A673 (cell line): ENCODE measurements at regions not wholly inside any gene's neighbourhood (a gene's known extent, or its start where the extent isn't known, plus 50 kb on each side); places are given as distances from the start of the nearest gene placed in this dataset.

Source experiments
- BruUV-seq: library from RNA; stranded (reverse); fragments of 400-500 nt; replicated peaks from 2 replicates; lab custom pipeline; 2021; lab: Mats Ljungman, UMichigan
- CTCF ChIA-PET: fragments of 300-600 bp; sonication (Branson Sonifier 250); formaldehyde crosslinking; loops from one replicate; lab custom pipeline; 2022; ENCODE audit warnings: antibody characterized with exemption; lab: Charles Lee
- POLR2A ChIA-PET: fragments of 300-600 bp; sonication (Branson Sonifier 250); formaldehyde crosslinking; loops from one replicate; lab custom pipeline; 2022; ENCODE audit warnings: antibody characterized with exemption; ENCODE audit not compliant: low non-redundant PET; lab: Charles Lee
- DNase-seq: peaks from one replicate; pipeline ENCODE4 v3.0.0-alpha.2; 2015; ENCODE audit warnings: low spot score
- H3K27ac ChIP-seq: fragments of 200-600 bp; sonication (generic); 2 replicates; pipeline ENCODE4 v1.5.1; 2016; ENCODE audit warnings: mixed run types, low read depth, mild to moderate bottlenecking, mixed read lengths, antibody characterized with exemption, low read length; ENCODE audit not compliant: poor library complexity, severe bottlenecking
- H3K27me3 ChIP-seq: fragments of 200-600 bp; sonication (generic); replicated peaks from 2 replicates; pipeline ENCODE4 v1.6.1; 2017; ENCODE audit warnings: mixed run types, low read depth, mild to moderate bottlenecking, mixed read lengths, antibody characterized with exemption, low read length; ENCODE audit not compliant: insufficient read depth, poor library complexity
- H3K36me3 ChIP-seq: fragments of 200-600 bp; sonication (generic); 2 replicates; pipeline ENCODE4 v1.6.1; 2016; ENCODE audit warnings: mixed run types, mild to moderate bottlenecking, mixed read lengths, antibody characterized with exemption, low read length; ENCODE audit not compliant: insufficient read depth, poor library complexity, severe bottlenecking
- H3K4me1 ChIP-seq: fragments of 200-600 bp; sonication (generic); 2 replicates; pipeline ENCODE4 v1.6.1; 2017; ENCODE audit warnings: mixed run types, mild to moderate bottlenecking, mixed read lengths, antibody characterized with exemption, low read length; ENCODE audit not compliant: insufficient read depth, poor library complexity, severe bottlenecking
- H3K4me3 ChIP-seq: fragments of 200-600 bp; sonication (generic); 2 replicates; pipeline ENCODE4 v1.5.1; 2016; ENCODE audit warnings: low read depth, mixed run types, mild to moderate bottlenecking, mixed read lengths, low read length; ENCODE audit not compliant: poor library complexity, severe bottlenecking
- H3K9me3 ChIP-seq: fragments of 200-600 bp; sonication (generic); 2 replicates; pipeline ENCODE4 v1.6.1; 2016; ENCODE audit warnings: mixed run types, low read depth, mild to moderate bottlenecking, mixed read lengths, antibody characterized with exemption, low read length; ENCODE audit not compliant: poor library complexity, severe bottlenecking
- CTCF ChIP-seq: fragments of 300-800, 200-600 bp; sonication (generic); conservative IDR thresholded peaks from 2 replicates; pipeline ENCODE4 v1.5.1; 2017; ENCODE audit warnings: low read depth, mild to moderate bottlenecking, antibody characterized with exemption, low read length, moderate library complexity, mixed read lengths
- EZH2 ChIP-seq: fragments of 200-600 bp; sonication (generic); IDR thresholded peaks from 2 replicates; pipeline ENCODE4 v1.6.1; 2017; ENCODE audit warnings: borderline replicate concordance, low read depth, mild to moderate bottlenecking, mixed read lengths, antibody characterized with exemption, low read length; ENCODE audit not compliant: poor library complexity, severe bottlenecking
- intact Hi-C: fragments of 100-400 bp; cut with micrococcal nuclease; formaldehyde crosslinking; loops from one replicate; pipeline ENCODE4 v1.10.0; 2022; ENCODE audit not compliant: unreplicated experiment

GRCh38 chr4:37023996-37024395 is 220.5 kb upstream of the NWD2 start:
- Histone ChIP-seq H3K4me3 (no peak overlapping the region), H3K27ac (no peak overlapping the region), H3K27me3 (no peaks in the 10 kb centered on the region), H3K9me3 (peaks cover 9% of the 10 kb centered on the region), H3K36me3 (no peaks in the 10 kb centered on the region), H3K4me1 (no peaks in the 10 kb centered on the region)
- POLR2A ChIA-PET = no interaction called here
- CTCF ChIA-PET = no interaction called here
- intact Hi-C loops = no loop called here
- no peak for TF ChIP-seq EZH2
- no peak for TF ChIP-seq CTCF
- BruUV-seq = no TSS peak
- DNase-seq = no peak

GRCh38 chr4:37040816-37041215 is 203.7 kb upstream of the NWD2 start:
- no TSS peak for BruUV-seq
- no peaks in the 10 kb centered on the region for H3K27me3 ChIP-seq
- intact Hi-C loops = no loop called here

GRCh38 chr4:37043342-37043741 is 201.2 kb upstream of the NWD2 start:
- no TSS peak for BruUV-seq
- Histone ChIP-seq H3K27ac (no peak overlapping the region), H3K4me3 (no peak overlapping the region), H3K27me3 (no peaks in the 10 kb centered on the region), H3K9me3 (peaks cover 4% of the 10 kb centered on the region), H3K4me1 (no peaks in the 10 kb centered on the region), H3K36me3 (no peaks in the 10 kb centered on the region)
- ChIA-PET CTCF (no interaction called here), POLR2A (no interaction called here)
- TF ChIP-seq CTCF (no peak), EZH2 (no peak)
- intact Hi-C loops = no loop called here
- DNase-seq = no peak

More at GRCh38 chr4:37040816-37041215, 203.7 kb upstream of the NWD2 start:
- ChIA-PET CTCF (no interaction called here), POLR2A (no interaction called here)
- DNase-seq = no peak
- TF ChIP-seq CTCF (no peak), EZH2 (no peak)
- Histone ChIP-seq H3K27ac (no peak overlapping the region), H3K4me1 (no peaks in the 10 kb centered on the region), H3K9me3 (peaks cover 4% of the 10 kb centered on the region), H3K36me3 (no peaks in the 10 kb centered on the region), H3K4me3 (no peak overlapping the region)
